Effector memory CD8-positive, alpha-beta T cell (primary cell): ENCODE measurements at regions not wholly inside any gene's neighbourhood (a gene's known extent, or its start where the extent isn't known, plus 50 kb on each side); places are given as distances from the start of the nearest gene placed in this dataset.

ENCODE experiments used
- ATAC-seq: fragments of 150-1000 bp; cut with Tn5 transposase; replicated peaks from 2 replicates; pipeline ENCODE4 v1.10.0; 2021; ENCODE audit warnings: mild to moderate bottlenecking, moderate library complexity
- DNase-seq, 3 experiments: peaks; one replicate each; pipeline ENCODE4 v3.0.0; 2021
- H3K27ac Mint-ChIP-seq, 2 donors: one replicate each; pipeline ENCODE4 v1.8.0; 2022; ENCODE audit warnings: mild to moderate bottlenecking in 2 of 2, mixed read lengths in 2 of 2, moderate library complexity in 2 of 2
- H3K27me3 Mint-ChIP-seq, 2 donors: one replicate each; pipeline ENCODE4 v1.8.0; 2022; ENCODE audit warnings: mixed read lengths in 2 of 2
- H3K36me3 Mint-ChIP-seq: one replicate; pipeline ENCODE4 v1.8.0; 2022; ENCODE audit warnings: mild to moderate bottlenecking, moderate library complexity, mixed read lengths; ENCODE audit not compliant: insufficient read depth
- H3K4me1 Mint-ChIP-seq, 2 donors: one replicate each; pipeline ENCODE4 v1.8.0; 2022; ENCODE audit warnings: low read depth in 2 of 2, mixed read lengths in 2 of 2
- H3K4me3 Mint-ChIP-seq, 2 donors: one replicate each; pipeline ENCODE4 v1.8.0; 2022; ENCODE audit warnings: mild to moderate bottlenecking in 2 of 2, mixed read lengths in 2 of 2, moderate library complexity in 2 of 2
- H3K9me3 Mint-ChIP-seq, 2 donors: one replicate each; pipeline ENCODE4 v1.8.0; 2022; ENCODE audit warnings: mixed read lengths in 2 of 2

DNA sequence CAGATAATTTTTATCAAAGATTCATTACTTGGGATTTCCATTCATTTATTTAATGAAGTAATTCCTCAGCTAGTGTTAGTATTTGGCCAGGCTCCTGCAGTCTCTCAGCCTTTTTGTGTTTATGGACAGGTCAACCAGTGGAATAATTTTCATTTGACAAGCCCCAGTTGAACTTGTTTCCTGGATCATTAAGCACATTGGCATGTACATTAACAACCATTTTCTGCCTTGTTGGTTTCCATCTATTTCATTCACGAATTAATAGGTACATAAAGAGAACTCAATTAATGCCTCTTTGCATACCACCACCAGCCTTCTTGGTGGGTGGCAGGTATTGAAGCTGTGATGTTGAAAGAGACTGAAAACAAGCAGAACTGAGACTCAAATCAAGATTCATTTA lies 745.2 kb downstream of the KCNA4 start:
- H3K27me3 Mint-ChIP-seq = no peaks in the 10 kb centered on the region
- no peaks in the 10 kb centered on the region for H3K4me1 Mint-ChIP-seq
- no peak overlapping the region for H3K27ac Mint-ChIP-seq
- ATAC-seq = no peak
- DNase-seq = no peak
- H3K9me3 Mint-ChIP-seq = peaks cover 0 to 7% of the 10 kb centered on the region in 2 donors
- H3K4me3 Mint-ChIP-seq = no peak overlapping the region
- H3K36me3 Mint-ChIP-seq = no peaks in the 10 kb centered on the region

DNA sequence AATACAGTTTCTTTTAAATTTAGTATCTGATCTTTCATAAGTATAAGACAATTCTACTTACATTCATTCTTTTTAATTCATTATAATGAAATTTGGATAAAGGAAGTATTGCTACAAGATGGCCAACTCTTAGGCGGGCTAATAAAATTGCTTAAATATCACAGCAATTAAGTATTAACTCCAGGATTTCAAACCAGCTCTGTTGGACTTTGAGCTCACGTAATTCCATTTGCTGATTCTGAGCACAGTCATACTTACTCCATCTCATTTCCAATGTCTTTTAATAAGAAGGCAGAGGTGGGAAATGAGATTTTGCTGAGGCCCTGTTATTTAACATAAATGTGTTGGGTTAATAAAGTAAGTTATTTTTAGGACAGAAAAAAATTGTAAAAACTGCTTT lies 748.1 kb downstream of the KCNA4 start:
- Mint-ChIP-seq H3K27ac (no peak overlapping the region), H3K9me3 (peaks cover 3 to 6% of the 10 kb centered on the region in 2 donors), H3K27me3 (no peaks in the 10 kb centered on the region), H3K4me1 (no peaks in the 10 kb centered on the region), H3K4me3 (no peak overlapping the region), H3K36me3 (no peaks in the 10 kb centered on the region)
- DNase-seq = no peak
- ATAC-seq = no peak

DNA sequence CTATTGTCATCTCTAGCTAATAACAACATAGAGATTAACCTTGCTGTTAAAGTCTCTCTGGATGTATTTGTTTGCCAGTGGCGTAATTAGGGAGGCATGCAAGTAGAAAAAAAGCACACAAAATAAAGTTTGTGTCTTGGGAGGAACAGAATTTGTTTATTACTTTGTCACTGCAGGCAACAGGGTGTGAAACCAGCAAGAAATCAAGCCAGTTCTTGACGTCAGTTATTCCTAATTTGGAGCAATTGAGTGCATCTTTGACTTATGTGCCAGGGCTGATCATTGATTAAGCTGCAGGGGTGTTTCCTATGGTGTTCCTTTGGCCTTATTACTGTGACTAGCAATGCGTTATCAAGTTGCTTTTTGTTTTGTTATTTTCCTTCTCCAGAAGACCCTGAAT lies 751.0 kb downstream of the KCNA4 start:
- DNase-seq (no peak), ATAC-seq (no peak)
- Mint-ChIP-seq H3K4me1 (no peaks in the 10 kb centered on the region), H3K27me3 (no peaks in the 10 kb centered on the region), H3K36me3 (no peaks in the 10 kb centered on the region), H3K9me3 (peaks cover 6 to 7% of the 10 kb centered on the region in 2 donors), H3K4me3 (no peak overlapping the region), H3K27ac (no peak overlapping the region)

DNA sequence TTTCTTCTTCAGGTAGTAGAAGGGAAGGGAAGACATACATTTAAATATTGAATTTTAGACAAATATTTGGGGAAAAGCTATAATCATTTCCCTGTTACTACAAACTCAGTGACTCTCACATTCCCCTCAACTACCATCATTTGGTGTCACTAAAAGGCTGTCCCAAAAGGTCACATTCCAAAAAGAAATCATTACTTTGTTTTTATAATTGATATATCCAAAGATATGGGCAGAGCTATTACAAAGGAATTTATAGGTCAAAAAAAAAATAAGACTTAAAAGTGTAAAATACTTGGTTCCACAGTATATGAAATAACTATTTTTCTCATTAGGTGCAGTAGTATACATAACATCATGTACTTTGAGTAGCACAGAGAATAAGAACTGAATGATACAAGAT lies 751.4 kb downstream of the KCNA4 start:
- DNase-seq (no peak), ATAC-seq (no peak)
- H3K4me3 Mint-ChIP-seq = no peak overlapping the region

DNA sequence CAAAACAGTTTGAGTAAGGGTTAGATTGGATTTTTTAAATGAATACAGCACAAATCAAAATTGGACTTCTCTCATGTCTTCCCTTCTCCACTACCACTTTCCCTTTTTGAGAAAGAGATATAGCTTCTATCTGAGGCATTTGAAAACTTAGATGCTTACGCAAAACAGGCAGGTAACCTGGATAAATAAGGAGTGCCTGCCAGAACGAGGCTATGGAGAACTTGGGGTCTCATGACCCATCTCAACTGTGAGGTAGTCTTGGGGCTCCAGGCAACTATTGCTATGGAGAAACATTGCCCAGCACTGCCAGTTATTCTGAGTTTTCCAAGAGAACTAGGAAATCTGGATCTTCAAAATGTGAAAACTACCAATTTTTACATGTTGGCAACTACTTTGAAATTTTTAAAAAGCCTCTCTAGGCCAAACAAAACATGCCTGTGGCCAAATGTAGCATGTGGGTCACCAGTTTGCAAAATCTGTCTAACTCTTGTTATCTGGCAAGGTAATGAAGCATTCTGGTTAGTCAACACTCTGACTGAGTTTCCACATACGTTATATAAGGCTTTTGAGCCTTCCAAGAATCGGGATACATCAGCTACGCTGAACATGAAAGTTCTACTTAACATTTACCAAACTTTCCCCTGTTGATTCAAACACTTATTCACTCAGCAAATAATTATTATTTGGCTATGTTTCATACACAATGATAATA lies 752.7 kb downstream of the KCNA4 start:
- Mint-ChIP-seq H3K4me1 (no peaks in the 10 kb centered on the region), H3K27me3 (no peaks in the 10 kb centered on the region), H3K9me3 (peaks cover 7 to 10% of the 10 kb centered on the region in 2 donors), H3K36me3 (no peaks in the 10 kb centered on the region), H3K4me3 (no peak overlapping the region), H3K27ac (no peak overlapping the region)
- DNase-seq = no peak
- ATAC-seq = no peak

More for the DNA sequence above, 751.4 kb downstream of the KCNA4 start:
- Mint-ChIP-seq H3K4me1 (no peaks in the 10 kb centered on the region), H3K36me3 (no peaks in the 10 kb centered on the region), H3K27ac (no peak overlapping the region), H3K27me3 (no peaks in the 10 kb centered on the region), H3K9me3 (peaks cover 6 to 7% of the 10 kb centered on the region in 2 donors)

DNA sequence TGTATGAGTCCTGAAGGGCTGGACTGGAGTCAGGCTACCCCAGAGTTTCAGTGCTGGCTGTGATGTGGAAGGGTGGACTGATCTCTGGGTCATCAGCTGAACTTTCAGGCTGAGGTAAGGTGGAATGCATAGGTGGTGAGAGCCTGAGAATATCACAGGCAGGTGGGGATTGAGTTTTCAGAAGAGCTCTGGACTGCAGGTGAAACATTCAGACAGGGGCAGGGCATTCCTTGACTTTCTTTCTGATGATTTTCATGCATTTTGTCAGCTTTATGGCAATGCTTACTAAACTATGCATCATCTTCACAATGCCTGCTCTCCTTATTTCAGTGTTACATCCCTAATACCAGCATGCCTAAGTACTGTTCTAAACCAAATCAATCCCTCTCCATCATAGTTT lies 755.0 kb downstream of the KCNA4 start:
- Mint-ChIP-seq H3K4me3 (no peak overlapping the region), H3K9me3 (peaks cover 7 to 30% of the 10 kb centered on the region in 2 donors), H3K4me1 (no peaks in the 10 kb centered on the region), H3K27ac (no peak overlapping the region), H3K27me3 (no peaks in the 10 kb centered on the region), H3K36me3 (no peaks in the 10 kb centered on the region)
- DNase-seq (no peak), ATAC-seq (no peak)

DNA sequence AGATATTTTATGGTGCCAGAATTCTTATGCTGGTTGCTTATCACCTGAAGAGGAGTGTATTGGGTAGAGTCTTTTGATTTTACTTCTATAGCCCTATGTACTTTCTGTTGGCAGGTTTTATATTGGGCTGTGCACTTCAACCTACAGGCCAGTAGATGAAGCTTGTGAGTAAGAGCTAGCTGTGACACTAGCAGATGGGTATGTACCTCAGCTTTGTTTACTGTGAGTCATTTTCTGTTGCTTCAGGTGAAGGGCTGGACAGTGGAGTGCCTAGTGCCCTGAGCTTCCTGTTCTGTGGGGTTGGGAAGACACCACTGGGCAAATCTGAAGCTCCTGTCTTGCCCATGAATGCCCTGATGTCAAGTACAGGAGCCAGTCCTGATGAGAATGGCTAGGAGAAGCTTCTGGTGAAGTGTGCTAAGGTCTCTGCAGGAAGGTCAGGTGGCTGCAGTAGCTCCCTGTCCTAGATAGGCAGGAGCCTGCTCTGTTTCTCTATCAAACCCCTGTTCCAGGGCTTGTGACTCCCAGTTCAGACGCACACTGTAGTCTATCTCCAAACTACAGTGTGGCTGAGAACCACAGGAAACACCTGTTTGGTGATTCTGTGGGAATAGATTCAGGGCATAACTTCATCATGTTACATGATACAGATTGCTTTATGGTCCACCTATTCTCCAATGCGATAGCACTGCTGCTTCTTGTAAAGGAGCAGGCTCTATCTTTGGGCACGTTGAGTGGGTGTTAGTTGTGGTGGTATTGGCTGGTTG lies 755.7 kb downstream of the KCNA4 start:
- Mint-ChIP-seq H3K9me3 (peaks cover 7 to 34% of the 10 kb centered on the region in 2 donors), H3K36me3 (no peaks in the 10 kb centered on the region), H3K27me3 (no peaks in the 10 kb centered on the region), H3K4me1 (no peaks in the 10 kb centered on the region), H3K27ac (no peak overlapping the region), H3K4me3 (no peak overlapping the region)
- no peak for ATAC-seq
- no peak for DNase-seq

DNA sequence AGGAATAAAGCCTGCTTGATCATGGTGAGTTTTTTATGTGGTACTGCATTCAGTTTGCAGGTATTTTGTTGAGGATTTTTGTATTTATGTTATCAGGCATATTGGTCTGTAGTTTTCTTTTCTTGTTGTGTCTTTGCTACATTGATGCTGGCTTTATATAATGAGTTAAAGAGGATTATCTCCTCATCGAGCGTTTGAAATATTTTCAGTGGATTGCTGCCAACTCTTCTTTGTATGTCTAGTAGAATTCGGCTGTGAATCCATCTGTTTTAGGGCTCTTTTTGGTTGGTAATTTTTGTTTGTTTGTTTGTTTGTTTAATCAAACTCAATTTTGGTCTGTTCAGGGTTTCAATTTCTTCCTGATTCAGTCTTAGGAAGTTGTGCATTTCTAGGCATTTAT lies 758.4 kb downstream of the KCNA4 start:
- ATAC-seq (no peak), DNase-seq (no peak)
- H3K27ac Mint-ChIP-seq = no peak overlapping the region
- no peaks in the 10 kb centered on the region for H3K4me1 Mint-ChIP-seq
- no peaks in the 10 kb centered on the region for H3K27me3 Mint-ChIP-seq
- peaks cover 5 to 32% of the 10 kb centered on the region in 2 donors for H3K9me3 Mint-ChIP-seq
- H3K4me3 Mint-ChIP-seq = no peak overlapping the region
- no peaks in the 10 kb centered on the region for H3K36me3 Mint-ChIP-seq

DNA sequence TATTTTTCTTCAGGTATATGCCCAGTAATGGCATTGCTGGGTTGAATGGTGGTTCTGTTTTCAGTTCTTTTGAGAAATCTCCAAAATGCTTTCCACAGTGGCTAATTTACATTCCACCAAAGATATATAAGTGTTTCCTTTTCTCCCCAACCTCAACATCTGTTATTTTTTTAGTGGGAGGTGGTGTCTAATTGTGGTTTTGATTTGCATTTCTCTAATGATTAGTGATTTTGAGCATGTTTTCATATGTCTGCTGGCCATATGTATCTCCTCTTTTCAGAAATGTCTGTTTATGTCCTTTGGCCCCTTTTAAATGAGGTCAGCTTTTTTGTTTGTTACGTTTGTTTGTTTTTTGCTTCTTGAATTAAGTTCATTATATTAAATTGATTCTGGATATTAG lies 760.2 kb downstream of the KCNA4 start:
- no peak for ATAC-seq
- no peak for DNase-seq
- Mint-ChIP-seq H3K27me3 (no peaks in the 10 kb centered on the region), H3K4me1 (no peaks in the 10 kb centered on the region), H3K9me3 (peaks cover 6 to 32% of the 10 kb centered on the region in 2 donors), H3K27ac (no peak overlapping the region), H3K4me3 (no peak overlapping the region), H3K36me3 (no peaks in the 10 kb centered on the region)

DNA sequence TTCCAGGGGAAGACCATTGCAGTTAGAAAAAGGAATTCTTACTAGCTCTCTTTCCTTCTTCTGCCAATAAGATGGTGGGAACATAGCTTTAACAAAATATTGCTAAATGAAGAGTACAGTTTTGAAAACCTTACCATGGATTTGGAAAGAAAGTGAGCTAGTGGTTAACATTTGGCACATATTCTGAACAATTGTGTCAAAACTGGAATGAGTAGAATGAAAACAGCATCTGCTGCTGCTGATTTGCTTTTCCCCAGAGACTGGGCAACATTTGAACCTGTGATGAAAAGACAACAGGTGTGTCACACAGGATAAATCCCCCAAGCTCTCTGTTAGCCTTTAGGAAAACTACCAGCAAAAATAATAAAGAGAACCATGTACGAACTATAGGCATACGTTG lies 761.4 kb downstream of the KCNA4 start:
- no peaks in the 10 kb centered on the region for H3K4me1 Mint-ChIP-seq
- DNase-seq (no peak), ATAC-seq (no peak)
- H3K4me3 Mint-ChIP-seq = no peak overlapping the region
- H3K27me3 Mint-ChIP-seq = no peaks in the 10 kb centered on the region
- no peaks in the 10 kb centered on the region for H3K36me3 Mint-ChIP-seq
- peaks cover 4 to 32% of the 10 kb centered on the region in 2 donors for H3K9me3 Mint-ChIP-seq
- H3K27ac Mint-ChIP-seq = no peak overlapping the region

DNA sequence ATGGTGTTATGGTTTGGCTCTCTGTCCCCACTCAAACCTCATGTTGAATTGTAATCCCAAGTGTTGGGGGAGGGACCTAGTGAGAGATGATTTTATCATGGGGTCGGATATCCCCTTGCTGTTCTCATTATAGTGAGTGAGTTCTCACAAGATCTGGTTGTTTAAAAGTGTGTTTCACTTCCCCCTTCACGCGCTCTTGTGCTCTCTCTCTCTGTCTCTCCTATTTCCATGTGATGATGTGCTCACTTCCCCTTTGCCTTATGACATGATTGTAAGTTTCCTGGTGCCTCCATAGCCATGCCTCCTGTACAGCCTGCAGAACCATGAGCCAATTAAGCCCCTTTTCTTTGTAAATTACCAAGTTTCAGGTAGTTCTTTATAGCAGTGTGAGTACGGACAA lies 765.1 kb downstream of the KCNA4 start:
- Mint-ChIP-seq H3K4me3 (no peak overlapping the region), H3K36me3 (no peaks in the 10 kb centered on the region), H3K9me3 (peaks cover 4 to 8% of the 10 kb centered on the region in 2 donors), H3K27me3 (no peaks in the 10 kb centered on the region), H3K27ac (no peak overlapping the region), H3K4me1 (no peaks in the 10 kb centered on the region)
- DNase-seq = no peak
- ATAC-seq = no peak

DNA sequence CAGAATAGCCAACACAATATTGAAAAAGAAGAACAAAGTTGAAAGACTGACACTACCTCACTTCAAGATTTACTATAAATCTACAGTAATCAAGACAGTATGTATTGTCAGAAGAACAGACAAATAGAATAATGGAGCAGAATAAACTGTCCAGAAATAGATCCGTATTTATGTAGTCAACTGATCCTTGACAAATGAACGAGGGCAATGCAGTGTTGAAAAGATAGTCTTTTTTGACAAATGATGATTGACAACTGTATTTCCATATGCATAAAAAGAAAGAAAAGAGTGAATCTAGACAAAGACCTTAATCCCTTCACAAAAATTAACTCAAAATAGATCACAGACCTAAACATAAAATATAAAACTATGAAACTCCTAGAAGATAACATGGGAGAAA lies 767.1 kb downstream of the KCNA4 start:
- H3K9me3 Mint-ChIP-seq = peaks cover 0 to 8% of the 10 kb centered on the region in 2 donors
- H3K36me3 Mint-ChIP-seq = no peaks in the 10 kb centered on the region
- no peaks in the 10 kb centered on the region for H3K27me3 Mint-ChIP-seq
- H3K4me1 Mint-ChIP-seq = no peaks in the 10 kb centered on the region
- DNase-seq (no peak), ATAC-seq (no peak)
- no peak overlapping the region for H3K4me3 Mint-ChIP-seq
- H3K27ac Mint-ChIP-seq = no peak overlapping the region

DNA sequence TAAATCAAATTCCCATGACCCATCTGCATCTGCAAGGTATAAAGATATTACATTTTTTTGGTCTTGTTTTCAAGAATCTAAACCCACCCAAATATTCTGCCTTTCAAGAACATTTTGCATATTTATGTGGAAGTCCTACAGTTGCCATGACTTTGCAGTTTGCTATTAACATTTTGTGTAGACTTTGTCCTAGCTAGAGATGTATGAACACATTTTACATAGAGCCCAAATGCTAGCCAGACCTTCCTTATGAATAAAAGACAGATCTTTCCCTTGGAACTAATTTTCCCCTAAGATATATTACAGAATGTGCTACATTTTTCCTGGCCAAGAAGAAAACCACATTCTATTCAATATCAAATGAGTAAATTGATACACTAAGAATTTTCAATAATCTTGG lies 772.5 kb downstream of the KCNA4 start:
- Mint-ChIP-seq H3K9me3 (peaks cover 10% of the 10 kb centered on the region in 2 donors), H3K4me1 (no peaks in the 10 kb centered on the region), H3K27me3 (no peaks in the 10 kb centered on the region), H3K4me3 (no peak overlapping the region), H3K27ac (no peak overlapping the region), H3K36me3 (no peaks in the 10 kb centered on the region)
- no peak for ATAC-seq
- DNase-seq = no peak

DNA sequence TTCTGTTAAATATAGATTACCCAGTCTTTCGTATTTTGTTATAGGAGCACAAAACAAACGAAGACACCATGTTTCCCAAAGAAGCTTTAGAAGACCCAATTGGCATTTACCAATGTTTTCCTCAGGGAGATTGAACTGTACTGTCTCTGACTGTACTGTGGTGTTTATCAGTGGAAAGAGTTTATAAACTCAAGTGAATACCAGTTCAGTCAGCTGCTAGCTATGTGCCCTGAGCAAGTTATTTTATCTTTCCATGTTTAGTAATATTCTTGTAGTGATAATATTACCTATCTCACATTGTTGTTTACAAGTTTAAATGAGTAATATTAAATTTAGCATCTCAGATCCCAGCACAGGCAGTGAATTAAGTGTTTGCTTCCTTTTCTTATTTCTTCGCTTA lies 773.2 kb downstream of the KCNA4 start:
- H3K27ac Mint-ChIP-seq = no peak overlapping the region
- H3K4me3 Mint-ChIP-seq = no peak overlapping the region
- H3K9me3 Mint-ChIP-seq = peaks cover 10% of the 10 kb centered on the region in 2 donors

More for the DNA sequence above, 773.2 kb downstream of the KCNA4 start:
- H3K4me1 Mint-ChIP-seq = no peaks in the 10 kb centered on the region
- H3K27me3 Mint-ChIP-seq = no peaks in the 10 kb centered on the region
- ATAC-seq = no peak
- H3K36me3 Mint-ChIP-seq = no peaks in the 10 kb centered on the region
- no peak for DNase-seq
